Right kidney (tissue), 1 donor: ENCODE measurements at regions not wholly inside any gene's neighbourhood (a gene's known extent, or its start where the extent isn't known, plus 50 kb on each side); places are given as distances from the start of the nearest gene placed in this dataset.
"Not testable (repeated sequence)": the region's sequence is repeated elsewhere in the genome, so short reads cannot be mapped to it uniquely, and the experiment has no call there.

Experiments
- DNase-seq: peaks from one replicate; pipeline ENCODE4 v3.0.0-alpha.2; 2016

DNA sequence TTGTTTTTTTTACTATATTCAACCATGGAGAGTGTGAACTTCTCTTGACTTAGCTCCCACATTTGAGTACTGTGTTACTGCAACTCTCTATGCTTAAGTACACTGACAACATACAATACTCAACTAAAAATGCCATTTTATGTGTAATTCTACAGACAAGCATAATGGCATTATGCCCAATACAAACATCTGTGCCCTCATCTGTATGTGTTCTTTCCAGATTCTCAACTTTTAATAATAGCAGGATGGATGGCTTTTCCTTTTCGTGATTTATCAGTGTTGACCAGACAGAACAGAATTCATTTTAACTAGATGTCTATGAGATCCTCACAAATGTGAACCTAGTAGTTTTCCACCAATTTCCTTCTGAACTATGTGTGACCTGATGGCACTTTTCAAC, 84.2 kb upstream of the MARCKS start:
- no peak for DNase-seq

DNA sequence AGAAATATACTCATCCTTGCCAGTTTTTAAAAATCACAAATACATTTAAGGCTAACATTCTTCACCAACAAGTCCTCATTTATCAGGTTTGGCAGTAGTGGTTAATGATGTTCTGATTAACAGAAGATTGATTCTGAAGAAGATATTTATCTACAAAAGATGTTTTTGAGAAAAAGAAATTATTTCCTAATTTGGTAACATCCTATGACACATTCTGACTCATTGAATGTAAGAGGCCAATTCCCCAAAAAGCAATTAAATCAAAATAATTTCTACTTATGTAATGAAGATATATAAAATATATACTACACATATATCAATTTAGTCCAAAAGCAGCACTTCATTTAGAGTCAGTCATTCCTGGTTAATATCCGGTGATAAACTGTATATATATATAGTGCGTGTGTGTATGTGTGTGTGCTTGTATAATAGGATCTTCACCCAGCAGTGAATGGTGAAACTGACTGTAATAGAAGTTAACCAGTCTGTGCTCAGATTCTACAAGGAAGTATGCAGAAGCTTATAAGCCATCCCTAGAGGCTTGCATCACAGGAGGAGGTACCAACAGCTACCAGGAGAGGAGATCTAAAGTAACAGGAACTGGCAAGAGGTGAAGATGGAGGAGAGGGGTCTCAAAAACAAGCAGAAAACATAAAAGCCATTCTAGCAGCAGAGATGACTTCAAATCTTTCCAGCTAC, 82.9 kb upstream of the MARCKS start:
- DNase-seq: no peak

DNA sequence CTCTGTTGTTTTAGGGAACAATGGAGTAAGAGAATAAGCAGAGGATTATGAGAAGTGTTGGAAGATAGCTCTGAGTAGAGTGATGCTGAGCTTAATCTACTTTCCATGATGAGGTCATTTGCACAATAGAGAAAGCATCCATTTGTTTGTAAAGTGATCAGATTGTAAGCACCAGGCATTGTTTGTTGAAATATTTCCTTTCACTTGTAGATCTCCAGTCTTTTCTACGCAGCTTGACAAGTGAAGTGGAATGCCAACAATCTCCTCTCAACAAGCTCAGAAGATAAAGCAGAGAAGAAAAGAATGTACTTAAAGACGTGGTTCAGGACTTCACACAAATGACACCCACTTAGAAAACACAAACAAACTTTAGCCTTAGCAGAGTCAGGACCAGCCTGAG, 80.1 kb upstream of the MARCKS start:
- no peak for DNase-seq

DNA sequence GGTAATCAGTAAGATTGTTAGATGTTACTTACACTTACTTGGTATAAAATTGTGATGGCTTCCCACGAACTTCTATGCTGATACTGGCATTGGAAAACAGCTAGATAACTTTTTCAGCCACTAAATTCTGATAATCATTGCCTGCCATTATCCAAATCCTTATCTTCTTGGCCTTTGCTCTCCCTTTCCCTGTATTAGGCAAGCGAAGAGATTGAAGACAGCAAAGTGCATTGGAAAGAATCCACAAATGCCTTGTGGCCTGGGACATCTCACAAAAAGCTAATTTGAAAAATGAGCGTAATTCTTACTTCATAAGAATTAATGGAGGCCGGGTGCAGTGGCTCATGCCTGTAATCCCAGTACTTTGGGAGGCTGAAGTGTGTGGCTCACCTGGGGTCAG, 79.5 kb upstream of the MARCKS start:
- DNase-seq: no peak

DNA sequence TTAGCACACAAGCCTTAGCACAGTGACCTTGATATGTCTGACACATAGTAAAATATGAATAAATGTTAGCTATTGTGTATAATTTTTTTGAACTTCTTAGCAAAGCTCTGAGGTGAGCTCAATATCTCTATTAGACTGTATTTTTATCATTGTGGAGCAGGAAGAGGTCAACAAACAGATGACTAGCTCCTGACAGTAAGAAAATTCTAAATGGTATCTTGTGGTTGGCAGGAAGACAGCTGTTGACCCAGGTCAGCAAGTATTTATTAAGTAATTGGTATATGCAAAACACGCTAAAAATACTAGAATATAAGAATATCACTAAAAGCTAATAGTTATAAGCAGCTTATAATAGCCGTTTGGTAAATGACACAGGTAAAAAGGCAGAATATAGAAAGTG, 77.5 kb upstream of the MARCKS start:
- DNase-seq: no peak

DNA sequence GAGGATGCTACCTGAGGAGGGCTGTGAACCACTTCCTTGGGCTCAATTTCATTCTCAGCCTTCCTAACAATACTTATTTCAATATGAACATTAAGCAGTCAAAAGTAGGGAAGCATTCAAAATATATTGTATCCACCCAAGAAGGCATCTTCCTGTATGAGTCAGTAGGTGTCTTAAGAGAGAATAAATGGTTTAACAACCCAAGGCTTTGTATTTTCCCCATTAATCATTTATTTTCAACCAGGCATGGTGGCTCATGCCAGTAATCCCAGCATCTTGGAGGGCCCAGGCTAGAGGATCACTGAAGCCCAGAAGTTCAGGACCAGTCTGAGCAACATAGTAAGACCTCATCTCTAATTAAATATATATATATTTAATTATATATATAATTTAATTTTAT, 74.5 kb upstream of the MARCKS start:
- no peak for DNase-seq

DNA sequence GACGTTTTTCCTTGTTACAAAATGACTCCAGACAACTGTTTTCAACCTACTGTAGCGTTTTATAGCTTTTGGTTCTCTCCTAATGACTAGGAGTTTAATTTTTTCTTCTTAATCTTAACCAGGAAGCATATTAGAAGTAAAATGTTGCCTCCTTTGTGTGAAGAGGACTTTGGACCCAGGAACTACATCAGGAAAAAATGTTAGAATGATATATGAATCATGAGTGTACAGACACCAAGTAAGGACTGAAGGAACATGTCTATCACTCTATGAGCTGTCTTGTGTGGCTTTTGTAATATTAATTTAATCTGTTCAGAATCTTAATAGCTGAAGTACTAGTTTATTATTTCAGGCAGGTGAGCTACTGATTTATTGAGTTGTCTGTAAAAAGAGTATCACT, 71.0 kb upstream of the MARCKS start:
- DNase-seq: no peak

DNA sequence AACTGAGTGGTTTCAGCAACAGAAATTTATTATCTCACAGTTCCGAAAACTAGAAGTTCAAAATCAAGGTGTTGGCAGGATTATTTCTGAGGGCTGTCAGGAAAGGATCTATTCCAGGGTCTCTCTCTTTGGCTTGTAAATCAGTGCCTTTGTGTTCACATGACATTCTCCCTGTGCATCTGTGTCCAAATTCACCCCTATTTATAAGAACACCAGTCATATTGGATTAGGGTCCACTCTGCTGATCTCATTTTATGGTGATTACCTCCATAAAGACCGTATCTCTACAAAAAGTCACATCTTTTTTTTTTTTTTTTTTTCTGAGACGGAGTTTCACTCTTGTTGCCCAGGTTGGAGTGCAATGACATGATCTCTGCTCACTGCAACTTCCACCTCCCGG, 68.6 kb upstream of the MARCKS start:
- DNase-seq: no peak

DNA sequence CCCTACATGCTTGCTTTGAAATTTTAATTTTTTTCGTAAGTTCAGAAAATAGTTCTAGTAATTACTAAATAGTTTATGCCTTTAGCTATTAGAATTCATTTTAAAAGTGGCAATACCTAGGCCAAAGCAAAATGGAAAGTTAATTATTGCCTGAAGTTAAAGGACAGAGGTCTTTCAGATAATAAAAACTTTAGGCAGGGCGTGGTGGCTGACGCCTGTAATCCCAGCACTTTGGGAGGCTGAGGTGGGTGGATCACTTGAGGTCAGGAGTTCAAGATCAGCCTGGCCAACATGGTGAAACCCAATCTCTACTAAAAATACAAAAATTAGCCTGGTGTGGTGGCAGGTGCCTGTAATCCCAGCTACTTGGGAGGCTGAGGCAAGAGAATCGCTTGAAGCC, 65.9 kb upstream of the MARCKS start:
- not testable (repeated sequence) for DNase-seq

DNA sequence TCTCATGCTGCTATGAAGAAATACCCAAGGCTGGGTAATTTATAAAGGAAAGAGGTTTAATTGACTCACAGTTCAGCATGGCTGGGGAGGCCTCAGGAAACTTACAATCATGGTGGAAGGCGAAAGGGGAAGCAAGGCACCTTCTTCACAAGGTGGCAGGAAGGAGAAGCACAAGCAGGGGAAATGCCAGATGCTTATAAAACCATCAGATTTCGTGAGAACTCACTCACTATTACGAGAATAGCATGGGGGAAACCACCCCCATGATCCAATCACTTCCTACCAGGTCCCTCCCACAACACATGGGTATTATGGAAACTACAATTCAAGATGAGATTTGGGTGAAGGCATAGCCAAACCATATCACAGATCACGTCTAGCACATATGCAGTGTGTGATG, 61.8 kb upstream of the MARCKS start:
- not testable (repeated sequence) for DNase-seq

DNA sequence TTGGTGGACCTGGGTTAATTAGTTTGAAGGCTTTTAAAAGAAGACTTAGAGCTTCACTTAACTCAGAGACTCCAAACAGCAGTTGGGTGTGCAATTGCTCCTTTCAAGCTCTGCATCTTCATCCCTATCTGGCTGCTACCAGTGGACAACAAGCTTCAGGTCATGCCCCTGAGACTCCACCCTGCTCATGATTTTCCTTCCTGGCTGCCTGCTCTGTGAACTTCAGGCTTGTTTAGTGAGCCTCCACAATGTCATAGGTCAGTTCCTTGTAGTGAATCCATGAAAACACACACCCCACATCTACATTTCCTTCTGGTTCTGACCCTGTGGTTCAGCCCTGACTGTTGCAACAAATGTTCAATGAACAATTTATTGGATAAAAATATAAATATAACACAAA, 61.1 kb upstream of the MARCKS start:
- no peak for DNase-seq

DNA sequence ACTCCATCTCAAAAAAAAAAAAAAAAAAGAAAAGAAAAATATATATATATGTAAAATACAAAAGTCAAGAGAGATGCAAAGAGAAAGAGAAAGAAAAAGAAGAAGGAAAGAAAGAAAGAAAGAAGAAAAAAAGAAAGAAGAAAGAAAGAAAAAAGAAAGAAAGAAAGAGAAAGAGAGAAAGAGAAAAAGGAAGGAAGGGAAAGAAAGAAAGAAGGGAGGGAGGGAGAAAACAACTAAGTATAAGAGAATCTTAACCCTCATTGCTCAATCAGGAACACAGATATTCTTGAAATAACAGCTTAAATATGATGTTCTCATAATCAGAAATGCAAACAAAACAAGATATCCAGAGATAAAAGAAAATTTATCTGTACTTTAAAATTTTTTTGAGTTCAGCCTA, 54.4 kb upstream of the MARCKS start:
- no peak for DNase-seq

DNA sequence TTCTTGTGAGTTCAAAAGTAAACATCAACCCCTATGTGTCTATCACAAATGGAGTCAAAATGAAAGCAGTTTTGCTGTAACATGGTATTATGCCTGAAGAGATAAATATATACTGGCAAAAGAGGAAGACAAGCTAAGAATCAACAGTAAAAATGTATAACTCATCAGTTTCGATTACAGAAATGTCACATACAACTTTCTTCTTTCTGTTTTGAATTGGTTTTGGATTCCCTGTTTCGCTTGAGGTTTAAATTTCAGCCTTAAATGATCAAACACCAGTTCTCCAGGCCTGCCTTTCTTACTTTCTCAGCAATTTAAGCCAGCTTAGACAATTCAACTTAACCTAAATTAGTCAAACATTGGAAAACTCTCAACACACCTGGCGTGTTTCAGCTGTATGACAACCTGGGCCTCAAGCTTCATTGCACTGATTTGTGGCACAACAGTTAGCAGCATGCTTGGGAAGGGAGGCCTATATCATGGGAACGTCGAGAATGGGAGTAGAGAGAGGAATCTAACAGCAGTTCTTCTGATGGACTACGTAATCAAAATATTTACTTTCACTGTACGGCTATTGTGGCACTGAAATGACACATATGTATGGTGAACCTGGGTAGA, 51.9 kb upstream of the MARCKS start:
- DNase-seq: no peak

DNA sequence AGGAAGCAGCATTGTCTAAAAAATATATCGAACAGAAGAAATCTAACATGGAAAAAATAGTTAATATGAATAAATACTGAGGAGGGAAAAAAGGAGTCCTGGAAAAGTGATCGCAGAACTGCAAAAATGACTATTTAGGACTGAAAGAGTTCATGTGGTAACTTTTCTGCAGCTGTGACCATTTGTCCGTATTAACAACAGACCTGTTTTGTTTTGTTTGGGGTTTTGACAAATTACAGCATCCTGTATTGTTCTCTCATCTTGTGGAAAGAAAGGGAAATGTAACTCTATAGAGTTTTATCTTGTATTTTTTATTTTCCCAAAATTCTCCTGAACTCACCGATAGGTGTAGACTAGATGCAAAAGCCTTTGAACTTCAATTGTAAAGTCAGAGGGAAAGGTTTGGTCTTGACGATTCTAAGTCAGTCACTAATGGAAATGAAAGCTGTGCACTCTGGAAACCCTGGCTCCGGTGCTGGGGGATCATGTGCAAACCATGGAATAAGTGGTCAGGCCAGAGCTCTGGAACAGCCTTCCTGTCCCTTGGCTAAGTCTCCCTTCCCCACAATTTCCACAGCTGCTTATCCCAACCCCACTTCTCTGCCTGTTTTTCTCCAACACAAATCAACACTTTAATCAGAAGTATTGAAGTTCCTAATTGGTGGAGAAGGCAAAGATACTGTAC, 51.2 kb upstream of the MARCKS start:
- no peak for DNase-seq
